Muscle of leg (tissue), 3 donors: ENCODE measurements at regions not wholly inside any gene's neighbourhood (a gene's known extent, or its start where the extent isn't known, plus 50 kb on each side); places are given as distances from the start of the nearest gene placed in this dataset.
A peak's percentile ranks its signal among the peaks of the same experiment; 100 is the strongest.

Experiments used
- DNase-seq: peaks from one replicate; pipeline ENCODE4 v3.0.0; 2013
- H3K27ac ChIP-seq: one replicate; pipeline ENCODE4 v1.5.1; 2013; ENCODE audit warnings: mild to moderate bottlenecking, low read length, control low read depth
- H3K27me3 ChIP-seq: one replicate; pipeline ENCODE4 v1.6.1; 2013; ENCODE audit warnings: low read length; ENCODE audit not compliant: control insufficient read depth, insufficient read depth
- H3K36me3 ChIP-seq: one replicate; pipeline ENCODE4 v1.6.1; 2013; ENCODE audit warnings: low read length; ENCODE audit not compliant: control insufficient read depth, insufficient read depth
- H3K4me1 ChIP-seq: one replicate; pipeline ENCODE4 v1.6.1; 2013; ENCODE audit warnings: low read length; ENCODE audit not compliant: control insufficient read depth, insufficient read depth
- H3K4me3 ChIP-seq: one replicate; pipeline ENCODE4 v1.5.1; 2013; ENCODE audit warnings: low read length, control low read depth
- H3K9me3 ChIP-seq: replicated peaks from 2 replicates; pipeline ENCODE4 v1.6.1; 2013; ENCODE audit warnings: low read depth, low read length; ENCODE audit not compliant: control insufficient read depth
- WGBS: methylation state at CpG from one replicate; pipeline ENCODE4 v1.1.5; 2013; ENCODE audit warnings: missing lambda C conversion rate; ENCODE audit not compliant: insufficient coverage; 5-methylcytosine and 5-hydroxymethylcytosine counted together

GRCh38 chr9:18361646-18362045 is 112.3 kb upstream of the ADAMTSL1 start:
- Histone ChIP-seq H3K27ac (no peak overlapping the region), H3K4me1 (no peaks in the 10 kb centered on the region), H3K27me3 (no peaks in the 10 kb centered on the region), H3K4me3 (no peak overlapping the region), H3K36me3 (no peaks in the 10 kb centered on the region), H3K9me3 (no peaks in the 10 kb centered on the region)
- WGBS = no CpG with 5 or more reads among the region's 2 CpGs
- peak; percentile 45 for DNase-seq

GRCh38 chr9:18362166-18362565 is 111.8 kb upstream of the ADAMTSL1 start:
- Histone ChIP-seq H3K27me3 (no peaks in the 10 kb centered on the region), H3K4me1 (no peaks in the 10 kb centered on the region), H3K9me3 (no peaks in the 10 kb centered on the region), H3K4me3 (no peak overlapping the region), H3K36me3 (no peaks in the 10 kb centered on the region), H3K27ac (no peak overlapping the region)
- DNase-seq = no peak
- WGBS = no CpG with 5 or more reads among the region's 1 CpG

GRCh38 chr9:18362901-18363685 is 110.9 kb upstream of the ADAMTSL1 start:
- peak; percentile 43 for DNase-seq
- H3K9me3 ChIP-seq = no peaks in the 10 kb centered on the region
- H3K27me3 ChIP-seq = no peaks in the 10 kb centered on the region
- H3K4me1 ChIP-seq = no peaks in the 10 kb centered on the region
- H3K27ac ChIP-seq = peak overlapping the region; percentile 16
- H3K4me3 ChIP-seq = no peak overlapping the region
- no peaks in the 10 kb centered on the region for H3K36me3 ChIP-seq
- no CpG with 5 or more reads among the region's 3 CpGs for WGBS

GRCh38 chr9:18365651-18366050 is 108.3 kb upstream of the ADAMTSL1 start:
- no peak for DNase-seq

GRCh38 chr9:18366184-18366583 is 107.8 kb upstream of the ADAMTSL1 start:
- Histone ChIP-seq H3K27me3 (no peaks in the 10 kb centered on the region), H3K36me3 (no peaks in the 10 kb centered on the region), H3K4me1 (no peaks in the 10 kb centered on the region), H3K27ac (no peak overlapping the region), H3K9me3 (no peaks in the 10 kb centered on the region), H3K4me3 (no peak overlapping the region)
- WGBS = no CpG with 5 or more reads among the region's 3 CpGs
- DNase-seq = peak; percentile 56

More at GRCh38 chr9:18365651-18366050, 108.3 kb upstream of the ADAMTSL1 start:
- Histone ChIP-seq H3K36me3 (no peaks in the 10 kb centered on the region), H3K4me1 (no peaks in the 10 kb centered on the region), H3K9me3 (no peaks in the 10 kb centered on the region), H3K4me3 (no peak overlapping the region), H3K27ac (no peak overlapping the region), H3K27me3 (no peaks in the 10 kb centered on the region)
- WGBS = 71% methylated on average over 4 of the region's 6 CpGs

- Histone ChIP-seq H3K27me3 (no peaks in the 10 kb centered on the region), H3K9me3 (no peaks in the 10 kb centered on the region), H3K4me3 (no peak overlapping the region), H3K36me3 (no peaks in the 10 kb centered on the region), H3K27ac (no peak overlapping the region), H3K4me1 (no peaks in the 10 kb centered on the region)
- no peak for DNase-seq
- WGBS = 83% methylated on average over 2 of the region's 4 CpGs
Measured at GRCh38 chr9:18368206-18368605, 105.7 kb upstream of the ADAMTSL1 start.

GRCh38 chr9:18371141-18371540 is 102.8 kb upstream of the ADAMTSL1 start:
- H3K9me3 ChIP-seq = no peaks in the 10 kb centered on the region
- H3K36me3 ChIP-seq = no peaks in the 10 kb centered on the region
- peak; percentile 11 for DNase-seq
- H3K4me1 ChIP-seq = no peaks in the 10 kb centered on the region
- no peak overlapping the region for H3K27ac ChIP-seq
- no peaks in the 10 kb centered on the region for H3K27me3 ChIP-seq
- H3K4me3 ChIP-seq = no peak overlapping the region

GRCh38 chr9:18371621-18372020 is 102.3 kb upstream of the ADAMTSL1 start:
- Histone ChIP-seq H3K36me3 (no peaks in the 10 kb centered on the region), H3K4me1 (no peaks in the 10 kb centered on the region), H3K27ac (no peak overlapping the region), H3K27me3 (no peaks in the 10 kb centered on the region), H3K9me3 (no peaks in the 10 kb centered on the region), H3K4me3 (no peak overlapping the region)
- DNase-seq = no peak
- WGBS = no CpG with 5 or more reads among the region's 3 CpGs

- Histone ChIP-seq H3K9me3 (no peaks in the 10 kb centered on the region), H3K27me3 (no peaks in the 10 kb centered on the region), H3K4me1 (no peaks in the 10 kb centered on the region), H3K27ac (no peak overlapping the region), H3K4me3 (no peak overlapping the region), H3K36me3 (no peaks in the 10 kb centered on the region)
- WGBS = no CpG with 5 or more reads among the region's 5 CpGs
- DNase-seq = no peak
Measured at GRCh38 chr9:18379073-18379811, 94.7 kb upstream of the ADAMTSL1 start.

GRCh38 chr9:18382243-18382642 is 91.7 kb upstream of the ADAMTSL1 start:
- H3K4me3 ChIP-seq = no peak overlapping the region
- no peaks in the 10 kb centered on the region for H3K4me1 ChIP-seq
- DNase-seq = no peak
- no CpG with 5 or more reads among the region's 4 CpGs for WGBS
- H3K27me3 ChIP-seq = no peaks in the 10 kb centered on the region
- H3K27ac ChIP-seq = no peak overlapping the region
- no peaks in the 10 kb centered on the region for H3K9me3 ChIP-seq
- no peaks in the 10 kb centered on the region for H3K36me3 ChIP-seq
